ENCODE measurements at regions not wholly inside any gene's neighbourhood (a gene's known extent, or its start where the extent isn't known, plus 50 kb on each side); places are given as distances from the start of the nearest gene placed in this dataset.

DNA sequence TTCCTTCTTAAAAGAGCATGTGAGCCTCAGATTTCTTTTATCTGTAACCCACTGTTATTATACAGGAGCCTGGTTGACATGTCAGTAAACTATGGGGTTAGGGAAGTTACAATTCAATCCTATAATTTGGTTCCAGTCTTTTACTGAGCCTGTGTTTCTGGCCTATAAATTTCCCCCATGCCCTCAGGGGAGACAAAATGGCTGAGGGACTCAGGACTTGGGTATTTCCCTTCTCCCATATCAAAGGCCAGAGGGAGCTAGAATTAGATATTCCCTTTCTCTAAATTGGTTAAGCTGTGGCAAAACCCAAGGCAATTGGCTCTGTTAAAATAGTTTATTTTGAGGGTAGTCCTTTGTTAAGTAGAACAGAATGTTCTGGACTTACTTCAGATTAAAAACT is 823.2 kb downstream of the TLE1 start:
- TF ChIP-seq, protein P1, sequence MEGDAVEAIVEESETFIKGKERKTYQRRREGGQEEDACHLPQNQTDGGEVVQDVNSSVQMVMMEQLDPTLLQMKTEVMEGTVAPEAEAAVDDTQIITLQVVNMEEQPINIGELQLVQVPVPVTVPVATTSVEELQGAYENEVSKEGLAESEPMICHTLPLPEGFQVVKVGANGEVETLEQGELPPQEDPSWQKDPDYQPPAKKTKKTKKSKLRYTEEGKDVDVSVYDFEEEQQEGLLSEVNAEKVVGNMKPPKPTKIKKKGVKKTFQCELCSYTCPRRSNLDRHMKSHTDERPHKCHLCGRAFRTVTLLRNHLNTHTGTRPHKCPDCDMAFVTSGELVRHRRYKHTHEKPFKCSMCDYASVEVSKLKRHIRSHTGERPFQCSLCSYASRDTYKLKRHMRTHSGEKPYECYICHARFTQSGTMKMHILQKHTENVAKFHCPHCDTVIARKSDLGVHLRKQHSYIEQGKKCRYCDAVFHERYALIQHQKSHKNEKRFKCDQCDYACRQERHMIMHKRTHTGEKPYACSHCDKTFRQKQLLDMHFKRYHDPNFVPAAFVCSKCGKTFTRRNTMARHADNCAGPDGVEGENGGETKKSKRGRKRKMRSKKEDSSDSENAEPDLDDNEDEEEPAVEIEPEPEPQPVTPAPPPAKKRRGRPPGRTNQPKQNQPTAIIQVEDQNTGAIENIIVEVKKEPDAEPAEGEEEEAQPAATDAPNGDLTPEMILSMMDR (IDR thresholded peaks at IDR 0.05; ENCODE audit: poor library complexity) = no peak
- TF ChIP-seq EZH2phosphoT487 (IDR thresholded peaks at IDR 0.05; ENCODE audit: low read depth, severe bottlenecking, unreplicated experiment) = no peak

All from hepatocyte (in vitro differentiated cells).